GM13976 (cell line): ENCODE measurements at regions not wholly inside any gene's neighbourhood (a gene's known extent, or its start where the extent isn't known, plus 50 kb on each side); places are given as distances from the start of the nearest gene placed in this dataset.

Experiments used
- DNase-seq: peaks from one replicate; pipeline ENCODE4 v3.0.0; 2012; ENCODE audit warnings: low spot score
- in situ Hi-C: fragments of 300-500 bp; cut with MboI; formaldehyde crosslinking; loops from one replicate; pipeline ENCODE4 v1.12.0; 2022; ENCODE audit warnings: low sequenced_read_pairs, mixed read lengths, inconsistent platforms; ENCODE audit not compliant: unreplicated experiment
- TF ChIP-seq, protein P1 (sequence below): IDR thresholded peaks from 2 replicates; pipeline ENCODE4 v1.5.1; 2012; ENCODE audit warnings: borderline replicate concordance, mild to moderate bottlenecking; ENCODE audit not compliant: insufficient read depth; ENCODE audit errors: extremely low read depth, missing control alignments, control extremely low read depth

GRCh38 chr2:39504790-39505335 is 67.8 kb upstream of the MAP4K3 start:
- DNase-seq = no peak
- in situ Hi-C loops = no loop called here
- TF ChIP-seq, protein P1, sequence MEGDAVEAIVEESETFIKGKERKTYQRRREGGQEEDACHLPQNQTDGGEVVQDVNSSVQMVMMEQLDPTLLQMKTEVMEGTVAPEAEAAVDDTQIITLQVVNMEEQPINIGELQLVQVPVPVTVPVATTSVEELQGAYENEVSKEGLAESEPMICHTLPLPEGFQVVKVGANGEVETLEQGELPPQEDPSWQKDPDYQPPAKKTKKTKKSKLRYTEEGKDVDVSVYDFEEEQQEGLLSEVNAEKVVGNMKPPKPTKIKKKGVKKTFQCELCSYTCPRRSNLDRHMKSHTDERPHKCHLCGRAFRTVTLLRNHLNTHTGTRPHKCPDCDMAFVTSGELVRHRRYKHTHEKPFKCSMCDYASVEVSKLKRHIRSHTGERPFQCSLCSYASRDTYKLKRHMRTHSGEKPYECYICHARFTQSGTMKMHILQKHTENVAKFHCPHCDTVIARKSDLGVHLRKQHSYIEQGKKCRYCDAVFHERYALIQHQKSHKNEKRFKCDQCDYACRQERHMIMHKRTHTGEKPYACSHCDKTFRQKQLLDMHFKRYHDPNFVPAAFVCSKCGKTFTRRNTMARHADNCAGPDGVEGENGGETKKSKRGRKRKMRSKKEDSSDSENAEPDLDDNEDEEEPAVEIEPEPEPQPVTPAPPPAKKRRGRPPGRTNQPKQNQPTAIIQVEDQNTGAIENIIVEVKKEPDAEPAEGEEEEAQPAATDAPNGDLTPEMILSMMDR = no peak

GRCh38 chr2:39506215-39506614 is 69.1 kb upstream of the MAP4K3 start:
- TF ChIP-seq, protein P1 = no peak
- in situ Hi-C loops = no loop called here

DNA sequence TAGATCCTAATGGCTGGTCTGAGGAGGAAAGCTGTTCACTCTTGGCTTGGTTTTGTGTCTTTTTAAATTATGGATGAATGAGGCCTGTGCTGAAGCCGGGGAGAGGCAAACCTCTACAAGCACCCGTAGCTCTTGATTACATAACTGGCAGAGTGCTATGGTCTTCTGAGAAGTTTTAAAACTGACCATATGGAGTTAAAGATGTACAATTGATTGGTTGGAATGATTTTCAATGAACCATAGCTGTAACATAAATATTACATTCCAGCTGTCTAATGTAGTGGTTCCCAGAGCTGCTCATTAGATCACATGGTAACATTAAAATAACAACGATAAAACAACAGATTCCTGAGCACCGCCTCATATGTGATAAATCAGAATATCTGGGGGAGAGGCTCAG is 71.1 kb upstream of the MAP4K3 start:
- in situ Hi-C loops = no loop called here
- DNase-seq = no peak
- TF ChIP-seq, protein P1 = no peak

More at GRCh38 chr2:39506215-39506614, 69.1 kb upstream of the MAP4K3 start:
- no peak for DNase-seq

- DNase-seq = no peak
- TF ChIP-seq, protein P1 = no peak
- in situ Hi-C loops = no loop called here
Observed at GRCh38 chr2:39510140-39510539, 73.1 kb upstream of the MAP4K3 start.

- no peak for DNase-seq
- TF ChIP-seq, protein P1 = no peak
- in situ Hi-C loops = no loop called here
Observed at GRCh38 chr2:39511219-39511604, 74.1 kb upstream of the MAP4K3 start.

DNA sequence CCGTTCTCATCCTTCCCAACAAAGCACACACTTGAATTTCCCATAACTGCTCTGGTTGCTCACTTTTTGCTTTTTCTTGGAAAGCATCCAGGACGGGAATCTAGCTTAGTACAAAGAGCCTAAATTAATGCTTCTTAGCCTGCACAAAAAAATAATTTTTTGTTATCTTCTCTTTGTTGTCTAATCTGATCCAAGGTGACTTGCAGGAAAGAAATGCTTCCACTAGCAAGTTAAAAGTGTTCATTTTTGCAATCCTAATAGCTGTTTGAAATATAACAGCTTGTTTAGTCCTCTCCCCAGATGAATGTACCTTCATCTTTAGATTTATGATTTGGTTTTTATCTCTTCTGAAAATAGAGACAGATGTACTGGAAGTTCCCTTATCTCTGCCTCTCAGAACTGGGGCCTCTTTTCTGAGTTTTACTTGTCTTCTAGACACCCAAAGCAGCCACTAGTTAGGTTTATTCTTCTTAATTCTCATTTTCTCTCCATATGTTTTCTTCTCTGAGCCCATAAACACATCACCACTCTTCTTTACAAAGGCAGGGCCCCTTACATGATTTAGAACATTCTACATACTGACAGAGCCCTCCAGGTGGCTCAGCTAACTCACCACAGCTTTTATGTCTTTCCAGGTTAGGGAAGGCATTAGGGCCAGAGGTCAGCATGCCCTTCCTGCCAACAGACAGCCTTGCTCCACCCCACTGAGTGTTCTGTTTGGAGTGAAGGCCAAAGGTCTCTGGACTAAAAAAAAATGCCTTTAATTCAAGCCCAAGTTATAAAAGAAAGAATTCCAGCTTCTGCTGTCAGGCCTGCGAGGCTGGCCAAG is 74.7 kb upstream of the MAP4K3 start:
- TF ChIP-seq, protein P1 = no peak
- in situ Hi-C loops = no loop called here

More for the DNA sequence above, 74.7 kb upstream of the MAP4K3 start:
- no peak for DNase-seq
